Bronchial epithelial cell (primary cell): ENCODE measurements at regions not wholly inside any gene's neighbourhood (a gene's known extent, or its start where the extent isn't known, plus 50 kb on each side); places are given as distances from the start of the nearest gene placed in this dataset.

Source experiments
- DNase-seq: peaks from one replicate; pipeline ENCODE4 v3.0.0-alpha.2; 2010; ENCODE audit warnings: low read depth
- FAIRE-seq: peaks from 2 replicates; lab custom pipeline; 2011; peaks lifted over from hg19 to GRCh38; lab: Jason Lieb, UNC
- H3K27me3 ChIP-seq: 2 replicates; pipeline ENCODE4 v1.5.1; 2011; ENCODE audit warnings: low read length; ENCODE audit not compliant: control insufficient read depth, insufficient read depth
- H3K36me3 ChIP-seq: 2 replicates; pipeline ENCODE4 v1.5.1; 2011; ENCODE audit warnings: low read length; ENCODE audit not compliant: control insufficient read depth, insufficient read depth
- H3K4me3 ChIP-seq: 2 replicates; pipeline ENCODE4 v1.5.1; 2011; ENCODE audit warnings: mild to moderate bottlenecking, low read depth, low read length, control low read depth
- TF ChIP-seq, protein P1 (sequence below): IDR thresholded peaks from 2 replicates; pipeline ENCODE4 v1.5.1; 2011; ENCODE audit warnings: mild to moderate bottlenecking, moderate library complexity, low read length, control low read depth, inconsistent platforms; ENCODE audit not compliant: insufficient read depth, severe bottlenecking

DNA sequence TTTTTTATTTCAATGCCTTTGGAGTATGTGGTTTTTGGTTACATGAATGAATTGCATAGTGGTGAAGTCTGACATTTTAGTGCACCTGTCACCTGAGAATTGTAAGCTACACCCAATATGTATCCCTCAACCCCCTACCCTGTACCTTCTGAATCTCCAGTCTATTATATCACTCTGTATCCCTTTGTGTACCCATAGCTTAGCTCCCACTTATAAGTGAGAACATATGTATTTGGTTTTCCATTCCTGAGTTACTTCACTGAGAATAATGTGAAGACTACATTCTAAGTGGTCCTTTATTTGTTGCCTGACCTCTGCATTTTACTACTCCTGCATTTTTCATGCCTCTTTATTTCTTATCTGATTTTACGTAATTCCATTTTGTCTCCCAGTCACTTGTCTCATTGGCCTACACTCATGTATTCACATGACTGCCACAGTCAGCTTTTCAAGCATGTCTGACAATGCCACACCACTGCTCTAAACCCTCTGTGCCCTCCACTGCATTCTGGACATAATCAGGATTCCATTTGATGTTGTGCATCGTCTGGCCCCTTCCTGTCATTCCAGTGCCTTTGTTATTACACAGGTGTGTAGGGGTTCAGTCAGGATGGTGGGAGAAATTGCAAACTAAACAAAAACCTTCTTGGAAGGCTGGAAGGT is 1325.5 kb downstream of the XPNPEP1 start:
- DNase-seq (no peak), FAIRE-seq (no peak)
- no peaks in the 10 kb centered on the region for H3K27me3 ChIP-seq
- TF ChIP-seq, protein P1, sequence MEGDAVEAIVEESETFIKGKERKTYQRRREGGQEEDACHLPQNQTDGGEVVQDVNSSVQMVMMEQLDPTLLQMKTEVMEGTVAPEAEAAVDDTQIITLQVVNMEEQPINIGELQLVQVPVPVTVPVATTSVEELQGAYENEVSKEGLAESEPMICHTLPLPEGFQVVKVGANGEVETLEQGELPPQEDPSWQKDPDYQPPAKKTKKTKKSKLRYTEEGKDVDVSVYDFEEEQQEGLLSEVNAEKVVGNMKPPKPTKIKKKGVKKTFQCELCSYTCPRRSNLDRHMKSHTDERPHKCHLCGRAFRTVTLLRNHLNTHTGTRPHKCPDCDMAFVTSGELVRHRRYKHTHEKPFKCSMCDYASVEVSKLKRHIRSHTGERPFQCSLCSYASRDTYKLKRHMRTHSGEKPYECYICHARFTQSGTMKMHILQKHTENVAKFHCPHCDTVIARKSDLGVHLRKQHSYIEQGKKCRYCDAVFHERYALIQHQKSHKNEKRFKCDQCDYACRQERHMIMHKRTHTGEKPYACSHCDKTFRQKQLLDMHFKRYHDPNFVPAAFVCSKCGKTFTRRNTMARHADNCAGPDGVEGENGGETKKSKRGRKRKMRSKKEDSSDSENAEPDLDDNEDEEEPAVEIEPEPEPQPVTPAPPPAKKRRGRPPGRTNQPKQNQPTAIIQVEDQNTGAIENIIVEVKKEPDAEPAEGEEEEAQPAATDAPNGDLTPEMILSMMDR, result no peak
- no peak overlapping the region for H3K4me3 ChIP-seq
- no peaks in the 10 kb centered on the region for H3K36me3 ChIP-seq

DNA sequence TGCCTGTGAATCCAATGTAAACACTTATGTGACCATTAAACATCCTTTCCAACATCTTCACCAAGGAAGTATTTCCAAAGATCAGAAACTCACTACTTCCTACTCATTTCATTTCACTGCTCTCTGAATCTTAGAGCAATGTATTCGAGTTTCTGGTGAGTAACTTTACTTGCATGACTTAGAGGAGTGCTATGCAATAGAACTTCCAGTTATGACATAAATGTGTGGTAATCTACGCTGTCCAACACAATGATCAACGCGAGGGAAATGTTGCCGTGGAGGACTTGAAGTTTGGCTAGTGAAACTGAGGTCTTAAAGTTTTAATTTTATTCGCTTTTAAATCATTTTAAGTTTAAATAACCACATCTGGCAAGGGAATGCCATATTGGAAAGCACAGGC is 1326.3 kb downstream of the XPNPEP1 start:
- TF ChIP-seq, protein P1, result no peak
- FAIRE-seq (no peak), DNase-seq (peak; percentile 29)
- no peaks in the 10 kb centered on the region for H3K27me3 ChIP-seq
- no peak overlapping the region for H3K4me3 ChIP-seq
- H3K36me3 ChIP-seq, result no peaks in the 10 kb centered on the region

DNA sequence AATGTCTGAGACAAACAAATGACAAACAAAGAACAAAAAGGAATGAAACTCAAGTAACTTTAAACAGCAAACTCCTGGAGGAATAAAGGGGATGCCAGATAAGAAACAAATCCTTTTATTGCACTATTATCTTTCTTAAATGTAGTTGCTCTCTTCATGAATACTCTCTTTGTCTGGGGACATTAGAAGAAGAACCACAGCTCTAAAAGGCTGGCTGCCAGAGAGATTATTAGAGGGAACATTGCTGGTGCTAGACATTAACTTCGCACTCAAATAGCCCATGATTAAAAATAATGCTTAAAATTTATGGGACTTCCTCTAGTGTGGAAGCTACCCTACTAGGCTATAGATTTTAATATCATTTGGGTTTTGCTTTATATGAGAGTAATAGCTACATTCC is 1330.4 kb downstream of the XPNPEP1 start:
- Histone ChIP-seq H3K27me3 (no peaks in the 10 kb centered on the region), H3K4me3 (no peak overlapping the region), H3K36me3 (no peaks in the 10 kb centered on the region)
- DNase-seq (no peak), FAIRE-seq (no peak)
- TF ChIP-seq, protein P1, result no peak

DNA sequence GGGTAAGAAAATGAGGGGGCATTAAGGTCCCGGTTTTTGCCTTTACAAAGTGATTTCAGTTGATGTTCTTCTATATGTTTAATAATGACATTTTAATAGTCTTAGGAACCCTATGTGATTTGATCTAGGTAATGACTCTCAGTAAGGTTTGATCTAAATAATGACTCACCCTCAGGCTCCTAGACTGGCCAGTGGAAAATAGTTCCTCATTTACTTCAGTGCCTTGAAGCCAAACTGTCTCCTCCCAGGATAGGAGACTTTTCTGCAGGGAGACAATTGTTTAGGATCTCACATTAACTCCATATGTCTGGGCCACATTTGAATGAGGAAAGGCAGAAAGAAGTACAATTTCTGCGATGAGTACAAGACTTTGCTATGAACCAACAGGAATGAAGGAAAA is 1331.9 kb downstream of the XPNPEP1 start:
- DNase-seq, result peak; percentile 10
- no peak for FAIRE-seq

DNA sequence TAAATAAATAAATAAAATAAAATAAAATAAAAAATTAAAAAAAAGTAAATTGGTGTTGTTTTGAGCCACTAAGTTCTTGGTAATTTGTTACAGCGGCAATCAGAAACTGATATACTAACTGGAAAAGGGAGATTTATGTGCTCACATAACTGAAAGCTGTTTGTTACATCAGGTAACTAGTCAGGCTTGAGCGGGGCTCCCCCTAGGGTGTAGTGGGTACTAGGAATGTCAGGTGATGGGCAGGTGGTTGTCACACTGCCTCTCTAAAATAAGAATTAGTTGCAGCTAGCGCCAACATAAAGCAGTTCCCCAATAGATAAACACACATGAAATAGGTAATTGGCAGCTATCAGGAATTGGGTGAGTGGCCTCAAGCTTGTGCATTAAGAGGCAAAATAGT is 1336.9 kb downstream of the XPNPEP1 start:
- DNase-seq, result no peak
- TF ChIP-seq, protein P1, result no peak
- Histone ChIP-seq H3K36me3 (no peaks in the 10 kb centered on the region), H3K4me3 (no peak overlapping the region), H3K27me3 (no peaks in the 10 kb centered on the region)
- no peak for FAIRE-seq

More for the DNA sequence above, 1331.9 kb downstream of the XPNPEP1 start:
- Histone ChIP-seq H3K4me3 (no peak overlapping the region), H3K27me3 (no peaks in the 10 kb centered on the region), H3K36me3 (no peaks in the 10 kb centered on the region)
- TF ChIP-seq, protein P1, result no peak

DNA sequence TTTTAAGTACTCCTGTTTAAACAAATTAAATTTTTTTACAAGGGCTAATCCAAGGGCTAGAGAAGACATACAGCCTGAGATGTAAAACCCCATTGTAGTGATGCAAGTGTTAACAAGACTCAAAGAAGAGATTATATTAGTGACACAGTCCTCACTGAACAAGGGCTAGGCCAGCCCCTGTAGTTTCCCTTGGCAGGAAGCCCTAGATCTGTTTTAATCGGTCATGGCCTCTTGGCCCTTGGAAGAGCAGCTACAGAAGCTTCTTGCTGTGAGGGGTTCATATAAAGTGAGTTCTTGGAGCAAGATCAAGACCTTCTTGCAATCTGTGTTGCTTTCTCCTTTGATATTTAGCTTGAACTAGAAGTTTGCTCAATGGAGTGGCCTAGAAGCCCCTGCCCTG is 1339.4 kb downstream of the XPNPEP1 start:
- Histone ChIP-seq H3K4me3 (no peak overlapping the region), H3K27me3 (no peaks in the 10 kb centered on the region), H3K36me3 (no peaks in the 10 kb centered on the region)
- DNase-seq (no peak), FAIRE-seq (no peak)
- TF ChIP-seq, protein P1, result no peak
